Sigmoid colon (tissue), 4 donors: ENCODE measurements at regions not wholly inside any gene's neighbourhood (a gene's known extent, or its start where the extent isn't known, plus 50 kb on each side); places are given as distances from the start of the nearest gene placed in this dataset.
"Not testable (repeated sequence)": the region's sequence is repeated elsewhere in the genome, so short reads cannot be mapped to it uniquely, and the experiment has no call there.

ENCODE experiments used
- CTCF ChIP-seq, 4 experiments: fragments of 450-650 bp in 3 of 4; fragments of 200-600 bp in 1 of 4; IDR thresholded peaks; one replicate each; pipeline ENCODE4 v1.5.1; 2016 to 2019; ENCODE audit warnings: antibody characterized with exemption in 4 of 4, mild to moderate bottlenecking in 3 of 4, moderate library complexity in 2 of 4
- POLR2AphosphoS5 ChIP-seq, 4 donors: sonication (generic); formaldehyde crosslinking; IDR thresholded peaks; one replicate each; pipeline ENCODE4 v1.6.1; 2017; ENCODE audit warnings: antibody characterized with exemption in 4 of 4

GRCh38 chr20:30724688-30725074 lies 532.8 kb upstream of the DEFB115 start:
- not testable (repeated sequence) for TF ChIP-seq CTCF, POLR2AphosphoS5 (IDR thresholded peaks at IDR 0.05)
